HG03066 (cell line): ENCODE measurements at regions not wholly inside any gene's neighbourhood (a gene's known extent, or its start where the extent isn't known, plus 50 kb on each side); places are given as distances from the start of the nearest gene placed in this dataset.

Source experiments
- ATAC-seq: cut with Tn5 transposase; IDR thresholded peaks from one replicate; pipeline ENCODE4 v1.9.1; 2021; ENCODE audit warnings: low read depth; ENCODE audit not compliant: unreplicated experiment

GRCh38 chr6:139687055-139687454, 312.6 kb upstream of the CITED2 start:
- ATAC-seq: no peak

- no peak for ATAC-seq
Measured at GRCh38 chr6:139686308-139686707, 311.9 kb upstream of the CITED2 start.

GRCh38 chr6:139685009-139685408, 310.6 kb upstream of the CITED2 start:
- ATAC-seq: no peak

- ATAC-seq: no peak
Measured at GRCh38 chr6:139680819-139681218, 306.4 kb upstream of the CITED2 start.

- ATAC-seq: no peak
Measured at GRCh38 chr6:139679516-139680179, 305.2 kb upstream of the CITED2 start.

GRCh38 chr6:139676718-139677117, 302.3 kb upstream of the CITED2 start:
- ATAC-seq: no peak

GRCh38 chr6:139666284-139666683, 291.8 kb upstream of the CITED2 start:
- no peak for ATAC-seq

GRCh38 chr6:139663996-139664395, 289.5 kb upstream of the CITED2 start:
- ATAC-seq: no peak

GRCh38 chr6:139659711-139660110, 285.3 kb upstream of the CITED2 start:
- no peak for ATAC-seq

GRCh38 chr6:139659196-139659595, 284.7 kb upstream of the CITED2 start:
- ATAC-seq: no peak

- no peak for ATAC-seq
Measured at GRCh38 chr6:139657119-139657518, 282.7 kb upstream of the CITED2 start.

- no peak for ATAC-seq
Measured at GRCh38 chr6:139655783-139656705, 281.6 kb upstream of the CITED2 start.

- no peak for ATAC-seq
Measured at GRCh38 chr6:139654888-139655782, 280.7 kb upstream of the CITED2 start.

- no peak for ATAC-seq
Measured at GRCh38 chr6:139654309-139654708, 279.9 kb upstream of the CITED2 start.

GRCh38 chr6:139653111-139653510, 278.7 kb upstream of the CITED2 start:
- no peak for ATAC-seq

GRCh38 chr6:139650941-139651340, 276.5 kb upstream of the CITED2 start:
- ATAC-seq: no peak

GRCh38 chr6:139649732-139650131, 275.3 kb upstream of the CITED2 start:
- no peak for ATAC-seq

GRCh38 chr6:139649128-139649527, 274.7 kb upstream of the CITED2 start:
- ATAC-seq: no peak

GRCh38 chr6:139648430-139649000, 274.1 kb upstream of the CITED2 start:
- ATAC-seq: no peak

- no peak for ATAC-seq
Measured at GRCh38 chr6:139647841-139648240, 273.4 kb upstream of the CITED2 start.

- ATAC-seq: no peak
Measured at GRCh38 chr6:139647016-139647415, 272.6 kb upstream of the CITED2 start.
